Keratinocyte (primary cell): ENCODE measurements at regions not wholly inside any gene's neighbourhood (a gene's known extent, or its start where the extent isn't known, plus 50 kb on each side); places are given as distances from the start of the nearest gene placed in this dataset.

Experiments
- DNase-seq: peaks from one replicate; pipeline ENCODE4 v3.0.0-alpha.2; 2011; ENCODE audit warnings: low read depth, missing footprints, low spot score
- FAIRE-seq: peaks from 2 replicates; lab custom pipeline; 2011; peaks lifted over from hg19 to GRCh38; lab: Jason Lieb, UNC
- H2AFZ ChIP-seq: 2 replicates; pipeline ENCODE4 v1.6.0; 2012; ENCODE audit warnings: low read length, control low read depth, inconsistent platforms; ENCODE audit not compliant: control insufficient read depth
- H3K27ac ChIP-seq: 2 replicates; pipeline ENCODE4 v1.5.1; 2011; ENCODE audit warnings: low read length; ENCODE audit not compliant: control insufficient read depth, insufficient read depth
- H3K27me3 ChIP-seq: 3 replicates; pipeline ENCODE4 v1.6.0; 2011; ENCODE audit warnings: low read length; ENCODE audit not compliant: control insufficient read depth, insufficient read depth; ENCODE audit errors: extremely low read depth
- H3K36me3 ChIP-seq, 2 experiments: 2 replicates in 1 of 2; 3 replicates in 1 of 2; pipeline ENCODE4 v1.5.1; 2011; ENCODE audit warnings: low read length in 2 of 2, mild to moderate bottlenecking in 1 of 2; ENCODE audit not compliant: control insufficient read depth in 2 of 2, insufficient read depth in 2 of 2; ENCODE audit errors: extremely low read depth in 1 of 2
- H3K4me1 ChIP-seq: 3 replicates; pipeline ENCODE4 v1.5.1; 2011; ENCODE audit warnings: low read length; ENCODE audit not compliant: control insufficient read depth, insufficient read depth; ENCODE audit errors: extremely low read depth
- H3K4me2 ChIP-seq: 3 replicates; pipeline ENCODE4 v1.6.0; 2011; ENCODE audit warnings: low read depth, low read length; ENCODE audit not compliant: control insufficient read depth, insufficient read depth; ENCODE audit errors: extremely low read depth
- H3K4me3 ChIP-seq, 3 experiments: fragments of 200-600 bp in 1 of 3; sonication (generic) in 1 of 3; 2 replicates in 2 of 3; 3 replicates in 1 of 3; pipeline ENCODE4 v1.5.1; 2011 to 2016; ENCODE audit warnings: low read length in 3 of 3, mild to moderate bottlenecking in 3 of 3, control low read depth in 2 of 3, inconsistent platforms in 1 of 3, low read depth in 1 of 3, mixed read lengths in 1 of 3, mixed run types in 1 of 3, moderate library complexity in 1 of 3; ENCODE audit not compliant: control insufficient read depth in 2 of 3, insufficient read depth in 2 of 3; ENCODE audit errors: extremely low read depth in 1 of 3
- H3K79me2 ChIP-seq: 2 replicates; pipeline ENCODE4 v1.6.0; 2012; ENCODE audit warnings: low read length; ENCODE audit not compliant: control insufficient read depth, insufficient read depth
- H3K9ac ChIP-seq: 3 replicates; pipeline ENCODE4 v1.6.0; 2011; ENCODE audit warnings: low read length; ENCODE audit not compliant: control insufficient read depth, insufficient read depth; ENCODE audit errors: extremely low read depth
- H3K9me1 ChIP-seq: 3 replicates; pipeline ENCODE4 v1.6.0; 2011; ENCODE audit warnings: low read length; ENCODE audit not compliant: control insufficient read depth, insufficient read depth; ENCODE audit errors: extremely low read depth
- H3K9me3 ChIP-seq: 2 replicates; pipeline ENCODE4 v1.5.1; 2012; ENCODE audit warnings: low read depth, low read length; ENCODE audit not compliant: control insufficient read depth
- H4K20me1 ChIP-seq: 3 replicates; pipeline ENCODE4 v1.6.0; 2011; ENCODE audit warnings: low read length; ENCODE audit not compliant: control insufficient read depth, insufficient read depth; ENCODE audit errors: extremely low read depth
- CTCF ChIP-seq, 3 experiments: IDR thresholded peaks in 1 of 3; conservative IDR thresholded peaks in 1 of 3; optimal IDR thresholded peaks in 1 of 3; 2 replicates in 2 of 3; 3 replicates in 1 of 3; pipeline versions ENCODE3 to v1.5.1; 2011; ENCODE audit warnings: low read length in 3 of 3, mild to moderate bottlenecking in 3 of 3, moderate library complexity in 2 of 3, control low read depth in 1 of 3, inconsistent platforms in 1 of 3; ENCODE audit not compliant: insufficient read depth in 2 of 3; ENCODE audit errors: extremely low read depth in 1 of 3
- EZH2 ChIP-seq: IDR thresholded peaks from one replicate; pipeline ENCODE4 v1.6.1; 2012; ENCODE audit warnings: inconsistent platforms, mild to moderate bottlenecking, low read length, moderate library complexity
- dilution Hi-C: fragments of 300-500 bp; cut with MboI; formaldehyde crosslinking; loops from one replicate; pipeline ENCODE4 v1.7.0; 2020; ENCODE audit warnings: low sequenced_read_pairs; ENCODE audit not compliant: extremely low pct_ligation_motif_present

GRCh38 chr14:101109347-101109638 is 205.8 kb upstream of the RTL1 start:
- Histone ChIP-seq H3K4me1 (no peaks in the 10 kb centered on the region), H4K20me1 (no peaks in the 10 kb centered on the region), H3K27ac (no peak overlapping the region), H3K9me1 (no peaks in the 10 kb centered on the region), H3K4me3 (no peak overlapping the region), H3K9ac (no peak overlapping the region), H3K36me3 (no peaks in the 10 kb centered on the region), H3K79me2 (no peaks in the 10 kb centered on the region), H3K27me3 (no peaks in the 10 kb centered on the region), H2AFZ (no peak overlapping the region), H3K9me3 (peaks cover 2% of the 10 kb centered on the region), H3K4me2 (no peak overlapping the region)
- FAIRE-seq (no peak), DNase-seq (no peak)
- dilution Hi-C loops = no loop called here
- TF ChIP-seq CTCF (optimal IDR thresholded peaks at IDR 0.05 in 1 of 3, IDR thresholded peaks at IDR 0.05 in 1 of 3, conservative IDR thresholded peaks at IDR 0.05 in 1 of 3; ENCODE audit: extremely low read depth in 1 of 3, insufficient read depth in 2 of 3, low read length in 3 of 3) = no peak
- no peak for TF ChIP-seq EZH2

GRCh38 chr14:101109981-101110728 is 206.6 kb upstream of the RTL1 start:
- dilution Hi-C loops = no loop called here
- H3K27me3 ChIP-seq = no peaks in the 10 kb centered on the region
- no peak for DNase-seq

More at GRCh38 chr14:101109981-101110728, 206.6 kb upstream of the RTL1 start:
- H3K9ac ChIP-seq = no peak overlapping the region
- H4K20me1 ChIP-seq = no peaks in the 10 kb centered on the region
- TF ChIP-seq EZH2 (no peak), CTCF (optimal IDR thresholded peaks at IDR 0.05 in 1 of 3, IDR thresholded peaks at IDR 0.05 in 1 of 3, conservative IDR thresholded peaks at IDR 0.05 in 1 of 3; ENCODE audit: extremely low read depth in 1 of 3, insufficient read depth in 2 of 3, low read length in 3 of 3) (no peak)
- FAIRE-seq = no peak
- H3K9me3 ChIP-seq = peaks cover 2% of the 10 kb centered on the region
- H3K4me3 ChIP-seq = no peak overlapping the region
- H3K27ac ChIP-seq = no peak overlapping the region
- no peaks in the 10 kb centered on the region for H3K4me1 ChIP-seq
- no peak overlapping the region for H3K4me2 ChIP-seq
- H3K36me3 ChIP-seq = no peaks in the 10 kb centered on the region
- no peaks in the 10 kb centered on the region for H3K9me1 ChIP-seq
- no peak overlapping the region for H2AFZ ChIP-seq
- no peaks in the 10 kb centered on the region for H3K79me2 ChIP-seq
